Spleen (tissue), 7 donors: ENCODE measurements at regions not wholly inside any gene's neighbourhood (a gene's known extent, or its start where the extent isn't known, plus 50 kb on each side); places are given as distances from the start of the nearest gene placed in this dataset.

ENCODE experiments used
- POLR2A ChIP-seq, 3 donors: fragments of 450-650 bp; IDR thresholded peaks; one replicate each; pipeline ENCODE4 v1.5.1; 2017; ENCODE audit warnings: antibody characterized with exemption in 3 of 3, mild to moderate bottlenecking in 1 of 3
- POLR2AphosphoS5 ChIP-seq, 3 donors: sonication (generic); formaldehyde crosslinking; IDR thresholded peaks; one replicate each; pipeline ENCODE4 v1.5.1; 2017; ENCODE audit warnings: antibody characterized with exemption in 3 of 3
- TF ChIP-seq, protein P1 (sequence below), 11 experiments: fragments of 200-600 bp in 7 of 11; fragments of 450-650 bp in 4 of 11; sonication (generic) in 4 of 11; IDR thresholded peaks in 8 of 11; conservative IDR thresholded peaks in 3 of 11; 1 replicate in 7 of 11; 2 replicates in 4 of 11; pipeline versions ENCODE4 v1.4.0 to v1.8.0; 2016 to 2021; ENCODE audit warnings: antibody characterized with exemption in 11 of 11, inconsistent platforms in 4 of 11, mild to moderate bottlenecking in 1 of 11
- donor health status: DM: no; HTN: no; CAD: no; lungs with moderate emphysema.
- donor health status: DM: no; HTN: no; CAD: no.
- donor health status: DM: no; HTN: no; CAD: no.

GRCh38 chr3:182671541-182671940 lies 121.8 kb upstream of the ATP11B start:
- TF ChIP-seq, protein P1, sequence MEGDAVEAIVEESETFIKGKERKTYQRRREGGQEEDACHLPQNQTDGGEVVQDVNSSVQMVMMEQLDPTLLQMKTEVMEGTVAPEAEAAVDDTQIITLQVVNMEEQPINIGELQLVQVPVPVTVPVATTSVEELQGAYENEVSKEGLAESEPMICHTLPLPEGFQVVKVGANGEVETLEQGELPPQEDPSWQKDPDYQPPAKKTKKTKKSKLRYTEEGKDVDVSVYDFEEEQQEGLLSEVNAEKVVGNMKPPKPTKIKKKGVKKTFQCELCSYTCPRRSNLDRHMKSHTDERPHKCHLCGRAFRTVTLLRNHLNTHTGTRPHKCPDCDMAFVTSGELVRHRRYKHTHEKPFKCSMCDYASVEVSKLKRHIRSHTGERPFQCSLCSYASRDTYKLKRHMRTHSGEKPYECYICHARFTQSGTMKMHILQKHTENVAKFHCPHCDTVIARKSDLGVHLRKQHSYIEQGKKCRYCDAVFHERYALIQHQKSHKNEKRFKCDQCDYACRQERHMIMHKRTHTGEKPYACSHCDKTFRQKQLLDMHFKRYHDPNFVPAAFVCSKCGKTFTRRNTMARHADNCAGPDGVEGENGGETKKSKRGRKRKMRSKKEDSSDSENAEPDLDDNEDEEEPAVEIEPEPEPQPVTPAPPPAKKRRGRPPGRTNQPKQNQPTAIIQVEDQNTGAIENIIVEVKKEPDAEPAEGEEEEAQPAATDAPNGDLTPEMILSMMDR (IDR thresholded peaks at IDR 0.05 in 8 of 11, conservative IDR thresholded peaks at IDR 0.05 in 3 of 11): no peak
- TF ChIP-seq POLR2AphosphoS5 (IDR thresholded peaks at IDR 0.05): no peak
- TF ChIP-seq POLR2A (IDR thresholded peaks at IDR 0.05): no peak
